Stimulated activated naive CD4-positive, alpha-beta T cell (primary cell): ENCODE measurements at regions not wholly inside any gene's neighbourhood (a gene's known extent, or its start where the extent isn't known, plus 50 kb on each side); places are given as distances from the start of the nearest gene placed in this dataset.

Experiments
- DNase-seq, 6 experiments: peaks; one replicate each; lab custom pipeline; 2025; lab: John Stamatoyannopoulos, UW

GRCh38 chr11:115080923-115081680, 402.8 kb downstream of the NXPE2 start:
- no peak for DNase-seq

GRCh38 chr11:115081972-115082371, 403.6 kb downstream of the NXPE2 start:
- no peak for DNase-seq

- no peak for DNase-seq
Observed at GRCh38 chr11:115083144-115083806, 404.9 kb downstream of the NXPE2 start.

GRCh38 chr11:115084231-115084630, 405.9 kb downstream of the NXPE2 start:
- DNase-seq: no peak

GRCh38 chr11:115085461-115086210, 407.3 kb downstream of the NXPE2 start:
- DNase-seq: no peak

GRCh38 chr11:115087791-115088190, 409.5 kb downstream of the NXPE2 start:
- DNase-seq: no peak

GRCh38 chr11:115092516-115092915, 411.7 kb downstream of the CADM1 start:
- DNase-seq: no peak

GRCh38 chr11:115097796-115098408, 406.3 kb downstream of the CADM1 start:
- DNase-seq: no peak

GRCh38 chr11:115100706-115101105, 403.5 kb downstream of the CADM1 start:
- no peak for DNase-seq

- no peak for DNase-seq
Observed at GRCh38 chr11:115103921-115104320, 400.3 kb downstream of the CADM1 start.

GRCh38 chr11:115104851-115105453, 399.3 kb downstream of the CADM1 start:
- no peak for DNase-seq

GRCh38 chr11:115111066-115111465, 393.1 kb downstream of the CADM1 start:
- no peak for DNase-seq

GRCh38 chr11:115112754-115113153, 391.5 kb downstream of the CADM1 start:
- DNase-seq: no peak

GRCh38 chr11:115117956-115118493, 386.2 kb downstream of the CADM1 start:
- no peak for DNase-seq

- no peak for DNase-seq
Observed at GRCh38 chr11:115119146-115119545, 385.1 kb downstream of the CADM1 start.
